ENCODE measurements at regions not wholly inside any gene's neighbourhood (a gene's known extent, or its start where the extent isn't known, plus 50 kb on each side); places are given as distances from the start of the nearest gene placed in this dataset.

- no peak overlapping the region for H3K56ac ChIP-seq (ENCODE audit: low read length)
- H2BK120ac ChIP-seq (ENCODE audit: low read depth, low read length), result no peak overlapping the region
- no peak overlapping the region for H3K18ac ChIP-seq (ENCODE audit: low read length)
- H3K4me1 ChIP-seq (ENCODE audit: control insufficient read depth, low read depth, low read length), result no peaks in the 10 kb centered on the region
- no peak overlapping the region for H3K4me3 ChIP-seq (ENCODE audit: low read length)
- H2BK15ac ChIP-seq (replicated peaks; ENCODE audit: low read depth), result no peak overlapping the region
- no CpG with 5 or more reads among the region's 5 CpGs for WGBS (ENCODE audit: extremely low coverage, insufficient coverage, low lambda C conversion rate)
- H4K8ac ChIP-seq (ENCODE audit: low read depth, low read length), result no peak overlapping the region
- H3K79me1 ChIP-seq (ENCODE audit: low read length), result no peaks in the 10 kb centered on the region
- H3K79me2 ChIP-seq (ENCODE audit: control insufficient read depth, insufficient read depth, low read length), result no peaks in the 10 kb centered on the region
- no peaks in the 10 kb centered on the region for H3K36me3 ChIP-seq (ENCODE audit: control insufficient read depth, insufficient read depth, low read length)
- no peaks in the 10 kb centered on the region for H3K27me3 ChIP-seq (ENCODE audit: insufficient read depth, low read length, poor library complexity)
- no peak overlapping the region for H3K27ac ChIP-seq (ENCODE audit: low read depth, low read length)
- no peak overlapping the region for H3K4me2 ChIP-seq (ENCODE audit: low read length)
- H3K4ac ChIP-seq (ENCODE audit: low read depth, low read length), result no peak overlapping the region
- H2AK5ac ChIP-seq (ENCODE audit: low read length), result no peak overlapping the region
- no peak overlapping the region for H3K23ac ChIP-seq (ENCODE audit: low read length)
- no peak overlapping the region for H4K5ac ChIP-seq (ENCODE audit: low read length)
- no peak for DNase-seq
- H2BK5ac ChIP-seq (ENCODE audit: low read length), result no peak overlapping the region
- H3K9ac ChIP-seq (ENCODE audit: low read length), result no peak overlapping the region
Measured at GRCh38 chr7:34207810-34208209, 302.5 kb downstream of the BMPER start.

GRCh38 chr7:34208878-34209621 lies 303.7 kb downstream of the BMPER start:
- Histone ChIP-seq H3K36me3 (ENCODE audit: control insufficient read depth, insufficient read depth, low read length) (no peaks in the 10 kb centered on the region), H2AK5ac (ENCODE audit: low read length) (no peak overlapping the region), H3K79me1 (ENCODE audit: low read length) (no peaks in the 10 kb centered on the region), H3K27ac (ENCODE audit: low read depth, low read length) (no peak overlapping the region), H3K4ac (ENCODE audit: low read depth, low read length) (no peak overlapping the region), H3K23ac (ENCODE audit: low read length) (no peak overlapping the region), H3K18ac (ENCODE audit: low read length) (no peak overlapping the region), H3K79me2 (ENCODE audit: control insufficient read depth, insufficient read depth, low read length) (no peaks in the 10 kb centered on the region), H3K4me2 (ENCODE audit: low read length) (no peak overlapping the region), H3K4me1 (ENCODE audit: control insufficient read depth, low read depth, low read length) (no peaks in the 10 kb centered on the region), H4K8ac (ENCODE audit: low read depth, low read length) (no peak overlapping the region), H3K9ac (ENCODE audit: low read length) (no peak overlapping the region), H3K27me3 (ENCODE audit: insufficient read depth, low read length, poor library complexity) (no peaks in the 10 kb centered on the region), H4K5ac (ENCODE audit: low read length) (no peak overlapping the region), H2BK120ac (ENCODE audit: low read depth, low read length) (no peak overlapping the region), H3K56ac (ENCODE audit: low read length) (no peak overlapping the region), H2BK5ac (ENCODE audit: low read length) (no peak overlapping the region), H2BK15ac (replicated peaks; ENCODE audit: low read depth) (no peak overlapping the region), H3K4me3 (ENCODE audit: low read length) (no peak overlapping the region)
- DNase-seq, result no peak
- no CpG with 5 or more reads among the region's 5 CpGs for WGBS (ENCODE audit: extremely low coverage, insufficient coverage, low lambda C conversion rate)

DNA sequence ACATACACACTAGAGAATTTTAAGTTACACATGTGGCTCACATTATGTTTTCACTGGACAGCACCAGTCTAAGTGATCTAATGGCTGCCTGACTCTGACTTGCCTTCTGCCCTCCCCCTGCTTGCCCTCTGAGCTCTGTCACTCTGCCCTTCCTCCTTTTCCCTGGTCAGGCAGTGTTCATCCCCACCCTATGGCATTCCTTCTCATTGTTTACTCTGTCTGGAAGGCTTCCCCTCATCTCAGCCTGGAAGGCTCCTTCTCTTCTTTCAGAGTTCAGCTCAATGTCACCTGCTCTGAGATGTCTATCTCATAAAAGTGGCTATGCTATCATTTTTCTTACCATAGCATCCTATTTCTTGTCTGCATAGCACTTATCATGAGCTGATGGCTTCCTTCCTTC lies 305.7 kb downstream of the BMPER start:
- no peaks in the 10 kb centered on the region for H3K79me1 ChIP-seq (ENCODE audit: low read length)
- H3K27ac ChIP-seq (ENCODE audit: low read depth, low read length), result no peak overlapping the region
- no peak overlapping the region for H3K9ac ChIP-seq (ENCODE audit: low read length)
- H4K8ac ChIP-seq (ENCODE audit: low read depth, low read length), result no peak overlapping the region
- no peak overlapping the region for H4K5ac ChIP-seq (ENCODE audit: low read length)
- no peaks in the 10 kb centered on the region for H3K4me1 ChIP-seq (ENCODE audit: control insufficient read depth, low read depth, low read length)
- H3K4ac ChIP-seq (ENCODE audit: low read depth, low read length), result no peak overlapping the region
- H2AK5ac ChIP-seq (ENCODE audit: low read length), result no peak overlapping the region
- no peak overlapping the region for H3K23ac ChIP-seq (ENCODE audit: low read length)
- no peak overlapping the region for H2BK120ac ChIP-seq (ENCODE audit: low read depth, low read length)
- peak; percentile 48 for DNase-seq
- no peaks in the 10 kb centered on the region for H3K27me3 ChIP-seq (ENCODE audit: insufficient read depth, low read length, poor library complexity)
- H2BK5ac ChIP-seq (ENCODE audit: low read length), result no peak overlapping the region
- no peak overlapping the region for H3K18ac ChIP-seq (ENCODE audit: low read length)
- no peaks in the 10 kb centered on the region for H3K36me3 ChIP-seq (ENCODE audit: control insufficient read depth, insufficient read depth, low read length)
- no peak overlapping the region for H3K56ac ChIP-seq (ENCODE audit: low read length)
- no peak overlapping the region for H3K4me3 ChIP-seq (ENCODE audit: low read length)
- no peaks in the 10 kb centered on the region for H3K79me2 ChIP-seq (ENCODE audit: control insufficient read depth, insufficient read depth, low read length)
- H3K4me2 ChIP-seq (ENCODE audit: low read length), result no peak overlapping the region
- no peak overlapping the region for H2BK15ac ChIP-seq (replicated peaks; ENCODE audit: low read depth)

GRCh38 chr7:34217972-34218371 lies 312.6 kb downstream of the BMPER start:
- no CpG with 5 or more reads among the region's 1 CpG for WGBS (ENCODE audit: extremely low coverage, insufficient coverage, low lambda C conversion rate)
- H3K27me3 ChIP-seq (ENCODE audit: insufficient read depth, low read length, poor library complexity), result no peaks in the 10 kb centered on the region
- no peaks in the 10 kb centered on the region for H3K36me3 ChIP-seq (ENCODE audit: control insufficient read depth, insufficient read depth, low read length)
- no peak overlapping the region for H3K9ac ChIP-seq (ENCODE audit: low read length)
- H3K4me1 ChIP-seq (ENCODE audit: control insufficient read depth, low read depth, low read length), result no peaks in the 10 kb centered on the region
- no peak overlapping the region for H3K27ac ChIP-seq (ENCODE audit: low read depth, low read length)
- H2BK120ac ChIP-seq (ENCODE audit: low read depth, low read length), result no peak overlapping the region
- no peak overlapping the region for H3K4me3 ChIP-seq (ENCODE audit: low read length)
- H3K4me2 ChIP-seq (ENCODE audit: low read length), result no peak overlapping the region
- H3K79me1 ChIP-seq (ENCODE audit: low read length), result no peaks in the 10 kb centered on the region
- H2AK5ac ChIP-seq (ENCODE audit: low read length), result no peak overlapping the region
- no peaks in the 10 kb centered on the region for H3K79me2 ChIP-seq (ENCODE audit: control insufficient read depth, insufficient read depth, low read length)
- no peak overlapping the region for H3K4ac ChIP-seq (ENCODE audit: low read depth, low read length)
- no peak overlapping the region for H2BK5ac ChIP-seq (ENCODE audit: low read length)
- no peak overlapping the region for H3K23ac ChIP-seq (ENCODE audit: low read length)
- no peak overlapping the region for H2BK15ac ChIP-seq (replicated peaks; ENCODE audit: low read depth)
- no peak overlapping the region for H3K56ac ChIP-seq (ENCODE audit: low read length)
- DNase-seq, result no peak
- H4K5ac ChIP-seq (ENCODE audit: low read length), result no peak overlapping the region
- H3K18ac ChIP-seq (ENCODE audit: low read length), result no peak overlapping the region
- H4K8ac ChIP-seq (ENCODE audit: low read depth, low read length), result no peak overlapping the region

DNA sequence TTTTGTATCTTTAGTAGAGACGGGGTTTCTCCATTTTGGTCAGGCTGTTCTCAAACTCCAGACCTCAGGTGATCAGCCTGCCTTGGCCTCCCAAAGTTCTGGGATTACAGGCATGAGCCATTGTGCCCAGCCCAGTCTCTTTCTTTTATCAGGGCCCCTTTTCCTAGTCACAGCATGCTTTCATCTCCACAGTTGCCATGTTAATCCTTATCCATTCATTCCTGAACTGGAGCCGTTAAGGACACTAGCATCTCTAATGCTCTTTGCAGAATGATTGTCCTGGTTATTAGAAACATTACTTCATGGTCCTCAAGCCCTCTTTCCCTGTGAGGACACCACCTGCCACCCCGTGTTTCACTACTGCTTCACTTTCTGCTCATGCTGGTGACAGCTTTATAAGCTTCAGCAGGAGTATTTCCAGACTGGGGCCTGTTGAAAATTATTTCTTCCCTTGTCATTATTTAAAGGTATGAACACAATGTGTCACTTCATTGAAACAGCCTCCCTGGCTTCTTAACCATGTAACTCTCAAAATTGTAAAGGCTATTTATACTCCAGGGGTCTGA lies 313.9 kb downstream of the BMPER start:
- H3K4me1 ChIP-seq (ENCODE audit: control insufficient read depth, low read depth, low read length), result no peaks in the 10 kb centered on the region
- H4K5ac ChIP-seq (ENCODE audit: low read length), result no peak overlapping the region
- H3K4ac ChIP-seq (ENCODE audit: low read depth, low read length), result no peak overlapping the region
- H3K4me3 ChIP-seq (ENCODE audit: low read length), result no peak overlapping the region
- no peak overlapping the region for H3K27ac ChIP-seq (ENCODE audit: low read depth, low read length)
- no peak overlapping the region for H2BK5ac ChIP-seq (ENCODE audit: low read length)
- no peak overlapping the region for H3K56ac ChIP-seq (ENCODE audit: low read length)
- H3K36me3 ChIP-seq (ENCODE audit: control insufficient read depth, insufficient read depth, low read length), result no peaks in the 10 kb centered on the region
- H2BK15ac ChIP-seq (replicated peaks; ENCODE audit: low read depth), result no peak overlapping the region
- no peak overlapping the region for H2AK5ac ChIP-seq (ENCODE audit: low read length)
- no CpG with 5 or more reads among the region's 3 CpGs for WGBS (ENCODE audit: extremely low coverage, insufficient coverage, low lambda C conversion rate)
- no peak overlapping the region for H4K8ac ChIP-seq (ENCODE audit: low read depth, low read length)
- no peaks in the 10 kb centered on the region for H3K79me1 ChIP-seq (ENCODE audit: low read length)
- no peak overlapping the region for H3K23ac ChIP-seq (ENCODE audit: low read length)
- no peaks in the 10 kb centered on the region for H3K79me2 ChIP-seq (ENCODE audit: control insufficient read depth, insufficient read depth, low read length)
- H2BK120ac ChIP-seq (ENCODE audit: low read depth, low read length), result no peak overlapping the region
- no peak overlapping the region for H3K4me2 ChIP-seq (ENCODE audit: low read length)
- no peak overlapping the region for H3K9ac ChIP-seq (ENCODE audit: low read length)
- DNase-seq, result no peak
- H3K18ac ChIP-seq (ENCODE audit: low read length), result no peak overlapping the region
- no peaks in the 10 kb centered on the region for H3K27me3 ChIP-seq (ENCODE audit: insufficient read depth, low read length, poor library complexity)
